Activated T-helper 17 cell treated with anti-CD3 and anti-CD28 coated beads, Interleukin-2, amount 50 U/mL, for 72 hours (primary cell): ENCODE measurements at regions not wholly inside any gene's neighbourhood (a gene's known extent, or its start where the extent isn't known, plus 50 kb on each side); places are given as distances from the start of the nearest gene placed in this dataset.

Experiments used
- ATAC-seq: fragments of 150-1000 bp; cut with Tn5 transposase; replicated peaks from 2 replicates; pipeline ENCODE4 v1.10.0; 2021; ENCODE audit warnings: mild to moderate bottlenecking, moderate library complexity
- H3K27ac Mint-ChIP-seq: one replicate; pipeline ENCODE4 v1.8.0; 2022; ENCODE audit warnings: mixed read lengths
- H3K27me3 Mint-ChIP-seq: one replicate; pipeline ENCODE4 v1.8.0; 2022; ENCODE audit warnings: mixed read lengths
- H3K36me3 Mint-ChIP-seq: one replicate; pipeline ENCODE4 v1.8.0; 2022; ENCODE audit warnings: low read depth, mild to moderate bottlenecking, mixed read lengths
- H3K4me1 Mint-ChIP-seq: one replicate; pipeline ENCODE4 v1.8.0; 2022; ENCODE audit warnings: mixed read lengths
- H3K4me3 Mint-ChIP-seq: one replicate; pipeline ENCODE4 v1.8.0; 2022; ENCODE audit warnings: mild to moderate bottlenecking, mixed read lengths
- H3K9me3 Mint-ChIP-seq: one replicate; pipeline ENCODE4 v1.8.0; 2022; ENCODE audit warnings: mixed read lengths

DNA sequence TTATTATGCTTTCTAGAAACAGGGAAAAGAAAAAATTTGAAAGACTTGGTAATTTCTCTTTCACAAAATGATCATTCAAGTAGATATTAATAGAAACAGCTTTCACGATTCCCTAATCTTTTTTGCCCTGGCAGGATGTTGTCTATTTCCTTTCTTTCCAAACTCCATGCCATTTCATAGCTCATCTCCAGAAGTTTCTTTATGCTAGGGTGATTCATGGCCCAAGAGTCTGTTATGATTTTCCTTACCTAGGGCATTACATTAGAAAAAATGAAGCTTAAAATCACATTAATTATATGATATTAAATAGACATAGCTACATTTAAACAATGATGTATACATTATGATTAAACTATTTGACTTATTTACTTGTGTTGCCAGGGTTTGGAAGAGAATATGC lies 762.1 kb downstream of the LTN1 start:
- no peaks in the 10 kb centered on the region for H3K9me3 Mint-ChIP-seq
- H3K4me1 Mint-ChIP-seq = no peaks in the 10 kb centered on the region
- H3K36me3 Mint-ChIP-seq = no peaks in the 10 kb centered on the region
- no peak for ATAC-seq
- no peak overlapping the region for H3K27ac Mint-ChIP-seq
- H3K27me3 Mint-ChIP-seq = no peaks in the 10 kb centered on the region
- no peak overlapping the region for H3K4me3 Mint-ChIP-seq

- Mint-ChIP-seq H3K27ac (no peak overlapping the region), H3K27me3 (no peaks in the 10 kb centered on the region), H3K36me3 (no peaks in the 10 kb centered on the region), H3K9me3 (no peaks in the 10 kb centered on the region), H3K4me1 (no peaks in the 10 kb centered on the region), H3K4me3 (no peak overlapping the region)
- ATAC-seq = no peak
Measured at GRCh38 chr21:28229814-28230213, 762.9 kb downstream of the LTN1 start.

DNA sequence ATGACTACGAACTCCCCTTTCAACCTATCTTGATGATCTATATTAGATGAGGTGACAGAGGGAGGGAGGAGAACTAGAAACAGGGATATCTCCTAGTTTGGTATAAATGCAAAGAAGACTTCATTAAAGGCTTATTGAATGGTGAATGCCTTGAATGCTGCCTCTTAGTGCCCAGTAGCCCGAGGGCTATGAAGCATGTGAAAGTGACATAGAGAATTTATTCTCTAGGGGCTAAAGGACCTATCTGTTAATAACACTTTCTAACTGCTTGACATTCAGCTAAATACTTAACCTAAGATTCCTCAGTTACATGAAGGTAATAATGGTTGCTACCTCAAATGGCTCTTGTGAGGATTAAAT lies 764.1 kb downstream of the LTN1 start:
- H3K27ac Mint-ChIP-seq = no peak overlapping the region
- no peaks in the 10 kb centered on the region for H3K27me3 Mint-ChIP-seq
- no peaks in the 10 kb centered on the region for H3K9me3 Mint-ChIP-seq
- no peaks in the 10 kb centered on the region for H3K4me1 Mint-ChIP-seq
- H3K36me3 Mint-ChIP-seq = no peaks in the 10 kb centered on the region
- ATAC-seq = no peak
- H3K4me3 Mint-ChIP-seq = no peak overlapping the region

DNA sequence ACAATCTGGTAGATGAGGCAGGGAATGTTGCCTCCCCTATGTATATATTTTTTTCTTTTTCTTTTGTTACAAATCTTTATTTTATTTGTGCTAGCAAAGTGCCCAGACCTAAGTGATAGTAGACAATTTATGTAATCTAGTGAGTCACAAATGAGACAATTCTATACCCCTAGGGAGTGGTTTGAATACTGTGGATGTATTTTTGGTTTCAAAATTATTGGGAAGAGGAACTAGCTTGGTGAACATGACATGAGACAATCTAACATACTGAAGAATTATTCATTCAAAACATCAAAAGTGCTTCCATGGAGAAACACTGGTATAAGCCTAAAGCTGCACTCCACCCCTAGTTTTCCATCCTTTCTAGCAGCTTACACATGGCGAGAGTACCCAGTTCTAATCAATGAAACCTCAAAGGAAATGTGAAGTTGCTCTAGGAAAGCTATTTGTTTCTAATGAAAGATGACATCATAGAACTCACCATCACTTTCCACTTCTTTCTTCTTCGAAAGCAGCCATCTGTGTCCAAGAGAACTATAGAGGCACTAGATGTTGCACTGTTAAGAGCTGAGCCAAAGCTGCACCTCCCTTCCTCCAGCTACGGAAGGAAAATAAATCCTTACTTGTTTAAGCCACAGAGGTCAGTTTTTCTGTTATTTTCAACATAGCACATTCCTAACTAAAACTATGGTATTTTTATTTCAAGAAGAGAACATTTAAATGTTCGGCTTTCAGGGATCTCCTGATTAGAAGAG lies 764.6 kb downstream of the LTN1 start:
- no peak overlapping the region for H3K27ac Mint-ChIP-seq
- no peak overlapping the region for H3K4me3 Mint-ChIP-seq
- H3K36me3 Mint-ChIP-seq = no peaks in the 10 kb centered on the region
- H3K4me1 Mint-ChIP-seq = no peaks in the 10 kb centered on the region
- no peaks in the 10 kb centered on the region for H3K9me3 Mint-ChIP-seq
- no peak for ATAC-seq
- H3K27me3 Mint-ChIP-seq = no peaks in the 10 kb centered on the region

DNA sequence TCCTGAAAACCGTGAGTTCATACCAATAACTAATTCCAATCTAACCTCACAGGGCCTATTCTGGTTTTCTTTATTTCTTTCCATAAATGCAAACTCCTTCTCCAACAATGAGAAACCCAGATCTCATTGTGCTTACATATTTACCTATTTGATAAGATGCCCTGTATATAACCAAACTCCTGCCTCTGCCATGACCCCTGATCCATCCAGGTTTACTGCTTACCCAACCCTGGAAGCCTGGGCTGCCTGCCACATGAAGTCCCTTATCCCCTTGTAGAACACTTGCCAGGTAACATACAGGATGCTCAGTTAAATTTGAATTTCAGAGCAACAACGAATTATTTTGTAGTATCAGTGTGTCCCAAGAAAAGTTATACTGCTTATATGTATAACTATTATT lies 766.1 kb downstream of the LTN1 start:
- no peaks in the 10 kb centered on the region for H3K4me1 Mint-ChIP-seq
- no peaks in the 10 kb centered on the region for H3K9me3 Mint-ChIP-seq
- no peak overlapping the region for H3K27ac Mint-ChIP-seq
- no peaks in the 10 kb centered on the region for H3K36me3 Mint-ChIP-seq
- H3K4me3 Mint-ChIP-seq = no peak overlapping the region
- no peak for ATAC-seq
- no peaks in the 10 kb centered on the region for H3K27me3 Mint-ChIP-seq

- Mint-ChIP-seq H3K27ac (no peak overlapping the region), H3K27me3 (no peaks in the 10 kb centered on the region), H3K4me1 (no peaks in the 10 kb centered on the region), H3K4me3 (no peak overlapping the region), H3K9me3 (no peaks in the 10 kb centered on the region), H3K36me3 (no peaks in the 10 kb centered on the region)
- ATAC-seq = no peak
Measured at GRCh38 chr21:28224191-28224726, 768.4 kb downstream of the LTN1 start.

GRCh38 chr21:28221984-28222383 lies 770.7 kb downstream of the LTN1 start:
- Mint-ChIP-seq H3K27me3 (no peaks in the 10 kb centered on the region), H3K4me3 (no peak overlapping the region), H3K36me3 (no peaks in the 10 kb centered on the region), H3K9me3 (no peaks in the 10 kb centered on the region), H3K4me1 (no peaks in the 10 kb centered on the region), H3K27ac (no peak overlapping the region)
- ATAC-seq = no peak

DNA sequence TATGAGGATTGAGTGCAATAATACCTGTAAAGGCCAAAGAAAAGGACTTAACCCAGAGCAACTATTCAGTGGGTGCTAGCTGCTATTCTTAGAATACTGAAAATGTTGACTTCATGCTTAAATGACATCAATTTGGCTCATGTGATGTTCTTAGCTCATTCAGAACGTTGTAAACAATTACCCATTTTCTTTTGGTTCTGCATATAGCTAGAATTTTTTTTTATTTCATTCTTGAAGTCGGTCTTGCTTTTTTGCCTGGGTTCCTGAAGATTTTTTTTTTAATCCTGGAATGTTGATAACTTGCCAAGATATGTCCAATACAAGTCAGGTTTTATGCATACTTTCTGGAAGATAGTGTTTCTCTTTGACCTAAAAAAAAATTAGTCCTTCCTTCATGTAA lies 772.0 kb downstream of the LTN1 start:
- H3K36me3 Mint-ChIP-seq = no peaks in the 10 kb centered on the region
- H3K9me3 Mint-ChIP-seq = no peaks in the 10 kb centered on the region
- ATAC-seq = no peak
- H3K27ac Mint-ChIP-seq = no peak overlapping the region
- H3K4me1 Mint-ChIP-seq = no peaks in the 10 kb centered on the region
- no peaks in the 10 kb centered on the region for H3K27me3 Mint-ChIP-seq
- H3K4me3 Mint-ChIP-seq = no peak overlapping the region

GRCh38 chr21:28216976-28217523 lies 775.6 kb downstream of the LTN1 start:
- Mint-ChIP-seq H3K27me3 (no peaks in the 10 kb centered on the region), H3K27ac (no peak overlapping the region), H3K4me3 (no peak overlapping the region), H3K9me3 (no peaks in the 10 kb centered on the region), H3K4me1 (no peaks in the 10 kb centered on the region), H3K36me3 (no peaks in the 10 kb centered on the region)
- no peak for ATAC-seq

DNA sequence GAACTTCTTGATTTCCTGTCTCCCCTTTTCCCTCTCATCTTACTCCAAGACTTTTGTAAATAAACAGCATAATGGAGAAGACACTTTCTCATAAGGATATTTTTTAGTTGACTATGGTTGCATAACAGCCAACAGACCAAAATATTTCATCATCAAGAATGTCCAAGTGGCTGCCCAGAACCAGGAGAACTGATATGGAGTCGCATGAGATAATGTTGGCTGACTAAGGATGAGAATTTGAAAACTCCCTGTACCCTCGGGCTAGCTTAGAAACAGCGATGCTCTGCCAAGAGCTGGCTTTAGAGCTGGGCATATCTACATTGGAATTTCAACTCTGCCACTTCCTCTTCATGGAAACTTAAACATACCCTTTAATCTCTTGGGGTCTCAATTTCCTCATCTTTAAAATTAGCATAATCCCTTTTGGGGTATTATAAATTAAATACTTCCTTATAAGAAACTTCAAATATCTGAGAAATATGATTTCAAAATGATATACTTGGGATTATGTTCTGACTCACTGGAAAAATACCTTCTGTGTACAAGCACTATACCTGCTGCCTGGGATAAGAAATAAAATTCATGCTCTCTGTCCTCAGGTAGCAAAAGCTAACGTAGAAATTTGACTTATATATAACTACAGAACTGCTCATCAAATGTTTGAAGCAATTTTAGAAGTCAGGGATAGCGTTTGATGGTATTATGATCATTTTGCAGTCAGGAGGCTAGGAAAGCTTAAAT lies 777.3 kb downstream of the LTN1 start:
- no peak overlapping the region for H3K4me3 Mint-ChIP-seq
- H3K36me3 Mint-ChIP-seq = no peaks in the 10 kb centered on the region
- no peaks in the 10 kb centered on the region for H3K4me1 Mint-ChIP-seq
- ATAC-seq = no peak
- no peak overlapping the region for H3K27ac Mint-ChIP-seq
- no peaks in the 10 kb centered on the region for H3K9me3 Mint-ChIP-seq
- no peaks in the 10 kb centered on the region for H3K27me3 Mint-ChIP-seq

- H3K27ac Mint-ChIP-seq = no peak overlapping the region
- H3K36me3 Mint-ChIP-seq = no peaks in the 10 kb centered on the region
- ATAC-seq = no peak
- no peaks in the 10 kb centered on the region for H3K9me3 Mint-ChIP-seq
- no peak overlapping the region for H3K4me3 Mint-ChIP-seq
- no peaks in the 10 kb centered on the region for H3K27me3 Mint-ChIP-seq
- no peaks in the 10 kb centered on the region for H3K4me1 Mint-ChIP-seq
Measured at GRCh38 chr21:28214786-28215185, 777.9 kb downstream of the LTN1 start.

- ATAC-seq = no peak
- H3K4me3 Mint-ChIP-seq = no peak overlapping the region
- no peaks in the 10 kb centered on the region for H3K36me3 Mint-ChIP-seq
- H3K9me3 Mint-ChIP-seq = no peaks in the 10 kb centered on the region
- H3K27ac Mint-ChIP-seq = no peak overlapping the region
- no peaks in the 10 kb centered on the region for H3K4me1 Mint-ChIP-seq
- no peaks in the 10 kb centered on the region for H3K27me3 Mint-ChIP-seq
Measured at GRCh38 chr21:28213261-28213660, 779.4 kb downstream of the LTN1 start.

- Mint-ChIP-seq H3K27ac (no peak overlapping the region), H3K4me3 (no peak overlapping the region), H3K9me3 (no peaks in the 10 kb centered on the region), H3K27me3 (no peaks in the 10 kb centered on the region), H3K4me1 (no peaks in the 10 kb centered on the region), H3K36me3 (no peaks in the 10 kb centered on the region)
- ATAC-seq = no peak
Measured at GRCh38 chr21:28212061-28212460, 780.6 kb downstream of the LTN1 start.

DNA sequence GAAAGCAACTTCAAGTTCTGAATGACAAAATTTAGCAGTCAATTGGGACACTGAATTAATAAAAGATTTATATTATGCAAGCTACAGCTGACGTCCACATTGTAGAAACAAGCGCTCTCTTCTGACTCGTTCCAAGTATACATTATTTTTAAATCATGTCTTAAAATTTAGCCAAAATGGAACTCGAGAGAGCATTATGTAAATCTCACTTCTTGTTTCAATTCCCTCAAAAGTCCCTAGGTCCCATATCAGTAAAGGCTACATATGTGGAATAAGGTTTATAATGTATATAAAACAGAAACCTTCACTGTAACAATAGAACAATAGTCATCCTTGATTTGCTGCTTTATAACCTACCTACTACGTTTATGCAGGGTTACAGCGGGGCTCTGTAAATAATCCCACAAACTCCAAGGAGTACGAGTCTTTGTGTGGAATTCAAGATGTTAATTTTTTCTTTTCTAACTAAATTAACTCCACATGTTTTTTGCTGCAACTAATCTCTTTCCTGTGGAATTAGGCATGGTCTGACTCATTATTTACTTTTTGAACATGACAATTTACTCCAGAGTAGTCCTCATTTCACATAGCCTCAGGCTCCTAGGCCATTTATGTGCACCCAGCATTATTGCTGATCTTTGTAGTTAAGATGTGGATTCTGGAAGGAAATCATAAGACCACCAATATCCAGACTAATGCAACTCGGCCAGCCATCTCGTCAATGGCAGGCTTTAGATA lies 785.1 kb downstream of the LTN1 start:
- H3K36me3 Mint-ChIP-seq = no peaks in the 10 kb centered on the region
- H3K27me3 Mint-ChIP-seq = no peaks in the 10 kb centered on the region
- H3K4me1 Mint-ChIP-seq = no peaks in the 10 kb centered on the region
- H3K9me3 Mint-ChIP-seq = no peaks in the 10 kb centered on the region
- no peak overlapping the region for H3K4me3 Mint-ChIP-seq
- no peak overlapping the region for H3K27ac Mint-ChIP-seq
- ATAC-seq = no peak
